ENCODE measurements at regions not wholly inside any gene's neighbourhood (a gene's known extent, or its start where the extent isn't known, plus 50 kb on each side); places are given as distances from the start of the nearest gene placed in this dataset.

- Histone ChIP-seq H3K36me3 (ENCODE audit: insufficient read depth) (no peaks in the 10 kb centered on the region), H3K79me2 (replicated peaks; ENCODE audit: insufficient read depth) (no peaks in the 10 kb centered on the region), H4K20me1 (replicated peaks; ENCODE audit: insufficient read depth) (no peaks in the 10 kb centered on the region), H3K4me2 (no peak overlapping the region), H2AFZ (no peak overlapping the region), H3F3A (replicated peaks; ENCODE audit: low read depth) (no peaks in the 10 kb centered on the region), H3K9me2 (ENCODE audit: insufficient read depth) (no peaks in the 10 kb centered on the region), H3K27me3 (ENCODE audit: insufficient read depth) (no peaks in the 10 kb centered on the region), H3K4me1 (ENCODE audit: insufficient read depth) (no peaks in the 10 kb centered on the region), H3K27ac (ENCODE audit: low read depth) (no peak overlapping the region), H3K4me3 (no peak overlapping the region)
- H3K27ac Mint-ChIP-seq, result no peak overlapping the region
- TF ChIP-seq JUNB (IDR thresholded peaks at IDR 0.05; ENCODE audit: unreplicated experiment), result no peak
- peaks cover 13% of the 10 kb centered on the region for H3K4me1 Mint-ChIP-seq
- no peak for ATAC-seq
- H3K27me3 Mint-ChIP-seq (ENCODE audit: insufficient read depth, low read depth, poor library complexity), result peaks cover 7% of the 10 kb centered on the region
- H3K36me3 Mint-ChIP-seq (ENCODE audit: low read depth), result peaks cover 38% of the 10 kb centered on the region
- no peak for DNase-seq (ENCODE audit: low spot score)
- no peak overlapping the region for H3K4me3 Mint-ChIP-seq
- H3K9me3 Mint-ChIP-seq, result peaks cover 95% of the 10 kb centered on the region
Observed at GRCh38 chr10:130745821-130746220, 565.7 kb downstream of the TCERG1L start.

DNA sequence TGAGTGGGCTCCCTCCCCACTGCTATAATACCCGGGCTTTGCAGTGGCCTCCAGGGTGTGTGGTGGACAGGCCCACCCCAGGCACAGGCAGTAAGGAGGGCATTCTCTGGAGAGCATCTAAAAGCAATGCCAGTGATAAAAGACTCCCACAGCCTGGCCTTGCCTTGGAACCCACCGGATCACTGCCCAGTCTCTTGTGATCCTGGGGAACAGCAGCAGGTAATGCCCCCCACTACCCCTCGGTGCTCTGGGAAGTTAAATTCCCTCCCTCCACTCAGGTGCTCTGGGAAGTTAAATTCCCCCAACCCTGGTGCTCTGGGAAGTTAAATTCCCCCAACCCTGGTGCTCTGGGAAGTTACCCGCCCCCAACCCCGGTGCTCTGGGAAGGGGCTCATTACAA, 565.2 kb downstream of the TCERG1L start:
- no peaks in the 10 kb centered on the region for H3F3A ChIP-seq (replicated peaks; ENCODE audit: low read depth)
- ATAC-seq (no peak), DNase-seq (ENCODE audit: low spot score) (no peak)
- H3K27ac ChIP-seq (ENCODE audit: low read depth), result no peak overlapping the region
- H3K27me3 Mint-ChIP-seq (ENCODE audit: insufficient read depth, low read depth, poor library complexity), result peaks cover 7% of the 10 kb centered on the region
- no peaks in the 10 kb centered on the region for H3K27me3 ChIP-seq (ENCODE audit: insufficient read depth)
- H3K4me2 ChIP-seq, result no peak overlapping the region
- no peaks in the 10 kb centered on the region for H4K20me1 ChIP-seq (replicated peaks; ENCODE audit: insufficient read depth)
- no peaks in the 10 kb centered on the region for H3K9me2 ChIP-seq (ENCODE audit: insufficient read depth)
- H3K79me2 ChIP-seq (replicated peaks; ENCODE audit: insufficient read depth), result no peaks in the 10 kb centered on the region
- no peak overlapping the region for H3K4me3 Mint-ChIP-seq
- H3K4me1 Mint-ChIP-seq, result peaks cover 13% of the 10 kb centered on the region
- no peak overlapping the region for H3K4me3 ChIP-seq
- no peaks in the 10 kb centered on the region for H3K4me1 ChIP-seq (ENCODE audit: insufficient read depth)
- no peak overlapping the region for H2AFZ ChIP-seq
- peaks cover 95% of the 10 kb centered on the region for H3K9me3 Mint-ChIP-seq
- H3K27ac Mint-ChIP-seq, result no peak overlapping the region
- no peaks in the 10 kb centered on the region for H3K36me3 ChIP-seq (ENCODE audit: insufficient read depth)
- peaks cover 38% of the 10 kb centered on the region for H3K36me3 Mint-ChIP-seq (ENCODE audit: low read depth)
- TF ChIP-seq CTCF (conservative IDR thresholded peaks at IDR 0.05; ENCODE audit: low read depth in 2 of 2) (no peak), EZH2 (IDR thresholded peaks at IDR 0.05; ENCODE audit: low read depth, unreplicated experiment) (no peak), STAT1 (IDR thresholded peaks at IDR 0.05; ENCODE audit: unreplicated experiment) (no peak), ETS1 (IDR thresholded peaks at IDR 0.05) (no peak), POLR2AphosphoS5 (IDR thresholded peaks at IDR 0.05; ENCODE audit: low read depth) (no peak), NANOG (IDR thresholded peaks at IDR 0.05; ENCODE audit: borderline replicate concordance) (no peak), ZNF114 (CRISPR knock-in tag; IDR thresholded peaks at IDR 0.05) (no peak), ZNF462 (CRISPR knock-in tag; IDR thresholded peaks at IDR 0.05) (no peak), EZH2phosphoT487 (IDR thresholded peaks at IDR 0.05; ENCODE audit: unreplicated experiment) (no peak)
- TF ChIP-seq, protein P1, sequence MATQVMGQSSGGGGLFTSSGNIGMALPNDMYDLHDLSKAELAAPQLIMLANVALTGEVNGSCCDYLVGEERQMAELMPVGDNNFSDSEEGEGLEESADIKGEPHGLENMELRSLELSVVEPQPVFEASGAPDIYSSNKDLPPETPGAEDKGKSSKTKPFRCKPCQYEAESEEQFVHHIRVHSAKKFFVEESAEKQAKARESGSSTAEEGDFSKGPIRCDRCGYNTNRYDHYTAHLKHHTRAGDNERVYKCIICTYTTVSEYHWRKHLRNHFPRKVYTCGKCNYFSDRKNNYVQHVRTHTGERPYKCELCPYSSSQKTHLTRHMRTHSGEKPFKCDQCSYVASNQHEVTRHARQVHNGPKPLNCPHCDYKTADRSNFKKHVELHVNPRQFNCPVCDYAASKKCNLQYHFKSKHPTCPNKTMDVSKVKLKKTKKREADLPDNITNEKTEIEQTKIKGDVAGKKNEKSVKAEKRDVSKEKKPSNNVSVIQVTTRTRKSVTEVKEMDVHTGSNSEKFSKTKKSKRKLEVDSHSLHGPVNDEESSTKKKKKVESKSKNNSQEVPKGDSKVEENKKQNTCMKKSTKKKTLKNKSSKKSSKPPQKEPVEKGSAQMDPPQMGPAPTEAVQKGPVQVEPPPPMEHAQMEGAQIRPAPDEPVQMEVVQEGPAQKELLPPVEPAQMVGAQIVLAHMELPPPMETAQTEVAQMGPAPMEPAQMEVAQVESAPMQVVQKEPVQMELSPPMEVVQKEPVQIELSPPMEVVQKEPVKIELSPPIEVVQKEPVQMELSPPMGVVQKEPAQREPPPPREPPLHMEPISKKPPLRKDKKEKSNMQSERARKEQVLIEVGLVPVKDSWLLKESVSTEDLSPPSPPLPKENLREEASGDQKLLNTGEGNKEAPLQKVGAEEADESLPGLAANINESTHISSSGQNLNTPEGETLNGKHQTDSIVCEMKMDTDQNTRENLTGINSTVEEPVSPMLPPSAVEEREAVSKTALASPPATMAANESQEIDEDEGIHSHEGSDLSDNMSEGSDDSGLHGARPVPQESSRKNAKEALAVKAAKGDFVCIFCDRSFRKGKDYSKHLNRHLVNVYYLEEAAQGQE (IDR thresholded peaks at IDR 0.05; ENCODE audit: unreplicated experiment), result no peak

All from GM23338 (cell line).